ENCODE measurements at regions not wholly inside any gene's neighbourhood (a gene's known extent, or its start where the extent isn't known, plus 50 kb on each side); places are given as distances from the start of the nearest gene placed in this dataset.
"Not testable (repeated sequence)": the region's sequence is repeated elsewhere in the genome, so short reads cannot be mapped to it uniquely, and the experiment has no call there.

DNA sequence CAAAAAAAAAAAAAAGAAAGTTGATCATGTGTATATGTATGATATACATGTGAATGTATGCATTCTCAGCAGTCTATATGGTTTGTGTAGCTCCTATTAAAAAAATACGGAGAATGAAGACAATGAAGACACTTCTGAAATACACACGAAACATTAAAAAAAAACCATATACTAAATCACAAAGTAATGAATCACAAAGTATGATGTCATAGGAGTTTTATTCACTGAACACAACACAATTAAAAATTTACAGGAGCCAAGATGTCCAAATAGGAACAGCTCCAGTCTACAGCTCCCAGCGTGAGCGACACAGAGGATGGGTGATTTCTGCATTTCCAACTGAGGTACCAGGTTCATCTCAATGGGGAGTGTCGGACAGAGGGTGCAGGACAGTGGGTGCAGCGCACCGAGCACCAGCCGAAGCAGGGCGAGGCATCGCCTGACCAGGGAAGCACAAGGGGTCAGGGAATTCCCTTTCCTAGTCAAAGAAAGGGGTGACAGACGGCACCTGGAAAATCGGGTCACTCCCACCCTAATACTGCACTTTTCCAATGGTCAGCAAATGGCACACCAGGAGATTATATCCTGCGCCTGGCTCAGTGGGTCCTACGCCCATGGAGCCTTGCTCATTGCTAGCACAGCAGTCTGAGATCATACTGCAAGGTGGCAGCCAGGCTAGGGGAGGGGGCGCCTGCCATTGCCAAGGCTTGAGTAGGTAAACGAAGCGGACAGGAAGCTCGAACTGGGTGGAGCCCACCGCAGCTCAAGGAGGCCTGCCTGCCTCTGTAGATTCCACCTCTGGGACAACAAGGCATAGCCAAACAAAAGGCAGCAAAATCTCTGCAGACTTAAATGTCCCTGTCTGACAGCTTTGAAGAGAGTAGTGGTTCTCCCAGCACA, 53.9 kb upstream of the TUSC1 start:
- ATAC-seq (replicated peaks); H3K36me3 Mint-ChIP-seq (ENCODE audit: insufficient read depth); H3K4me3 Mint-ChIP-seq; DNase-seq; H3K27me3 Mint-ChIP-seq; H3K27ac Mint-ChIP-seq; H3K4me1 Mint-ChIP-seq (ENCODE audit: low read depth in 2 of 2): not testable (repeated sequence)
- H3K9me3 Mint-ChIP-seq, result peaks cover 9 to 12% of the 10 kb centered on the region in 2 donors

All from effector memory CD8-positive, alpha-beta T cell (primary cell).